ENCODE measurements at regions not wholly inside any gene's neighbourhood (a gene's known extent, or its start where the extent isn't known, plus 50 kb on each side); places are given as distances from the start of the nearest gene placed in this dataset.

DNA sequence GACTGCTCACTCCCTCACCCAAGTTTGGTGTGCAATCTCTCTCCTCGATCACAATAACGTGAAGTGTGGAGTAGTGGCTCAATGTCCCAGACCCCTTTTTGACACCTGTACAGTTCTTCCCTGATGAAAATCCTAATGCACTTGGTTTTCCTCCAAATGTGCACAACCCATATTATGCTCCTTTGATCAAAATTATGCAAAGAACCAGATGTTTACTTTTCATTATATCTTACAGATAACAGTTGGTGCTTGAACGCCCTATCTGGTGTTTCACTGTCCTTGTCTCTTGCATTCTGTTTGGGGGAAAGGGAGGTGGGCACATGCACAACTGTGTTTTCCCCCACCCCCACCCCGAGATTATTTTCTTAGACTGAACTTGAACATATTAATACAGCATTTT, 85.0 kb upstream of the CREB1 start:
- intact Hi-C loops (cut with micrococcal nuclease; ENCODE audit: unreplicated experiment), result no loop called here
- CTCF ChIA-PET, result no interaction called here
- Histone ChIP-seq H3K4me3 (no peak overlapping the region), H3K27ac (no peak overlapping the region), H3F3A (ENCODE audit: insufficient read depth, low read depth) (no peaks in the 10 kb centered on the region), H4K20me1 (ENCODE audit: insufficient read depth) (no peaks in the 10 kb centered on the region), H3K36me3 (ENCODE audit: low read depth) (no peaks in the 10 kb centered on the region), H2AFZ (no peak overlapping the region), H3K79me2 (ENCODE audit: low read depth) (no peaks in the 10 kb centered on the region), H3K27me3 (ENCODE audit: insufficient read depth, low read depth) (no peaks in the 10 kb centered on the region), H3K4me1 (replicated peaks; ENCODE audit: insufficient read depth) (no peaks in the 10 kb centered on the region), H3K4me2 (no peak overlapping the region), H3K9me3 (ENCODE audit: insufficient read depth, low read depth) (no peaks in the 10 kb centered on the region), H3K9me2 (ENCODE audit: insufficient read depth) (no peaks in the 10 kb centered on the region)
- no peak for DNase-seq
- no TSS peak for BruUV-seq (replicated peaks)
- POLR2A ChIA-PET (ENCODE audit: unreplicated experiment), result no interaction called here
- no peak for TF ChIP-seq EZH2 (IDR thresholded peaks at IDR 0.05; ENCODE audit: low read depth)
- TF ChIP-seq, protein P1, sequence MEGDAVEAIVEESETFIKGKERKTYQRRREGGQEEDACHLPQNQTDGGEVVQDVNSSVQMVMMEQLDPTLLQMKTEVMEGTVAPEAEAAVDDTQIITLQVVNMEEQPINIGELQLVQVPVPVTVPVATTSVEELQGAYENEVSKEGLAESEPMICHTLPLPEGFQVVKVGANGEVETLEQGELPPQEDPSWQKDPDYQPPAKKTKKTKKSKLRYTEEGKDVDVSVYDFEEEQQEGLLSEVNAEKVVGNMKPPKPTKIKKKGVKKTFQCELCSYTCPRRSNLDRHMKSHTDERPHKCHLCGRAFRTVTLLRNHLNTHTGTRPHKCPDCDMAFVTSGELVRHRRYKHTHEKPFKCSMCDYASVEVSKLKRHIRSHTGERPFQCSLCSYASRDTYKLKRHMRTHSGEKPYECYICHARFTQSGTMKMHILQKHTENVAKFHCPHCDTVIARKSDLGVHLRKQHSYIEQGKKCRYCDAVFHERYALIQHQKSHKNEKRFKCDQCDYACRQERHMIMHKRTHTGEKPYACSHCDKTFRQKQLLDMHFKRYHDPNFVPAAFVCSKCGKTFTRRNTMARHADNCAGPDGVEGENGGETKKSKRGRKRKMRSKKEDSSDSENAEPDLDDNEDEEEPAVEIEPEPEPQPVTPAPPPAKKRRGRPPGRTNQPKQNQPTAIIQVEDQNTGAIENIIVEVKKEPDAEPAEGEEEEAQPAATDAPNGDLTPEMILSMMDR (conservative IDR thresholded peaks at IDR 0.05), result no peak

- no peak overlapping the region for H3K27ac ChIP-seq
- no peaks in the 10 kb centered on the region for H3K4me1 ChIP-seq (replicated peaks; ENCODE audit: insufficient read depth)
- H3K4me3 ChIP-seq, result no peak overlapping the region
- H2AFZ ChIP-seq, result no peak overlapping the region
- POLR2A ChIA-PET (ENCODE audit: unreplicated experiment), result no interaction called here
- intact Hi-C loops (cut with micrococcal nuclease; ENCODE audit: unreplicated experiment), result no loop called here
- H3K9me3 ChIP-seq (ENCODE audit: insufficient read depth, low read depth), result no peaks in the 10 kb centered on the region
- no peak for DNase-seq
- no peaks in the 10 kb centered on the region for H3K27me3 ChIP-seq (ENCODE audit: insufficient read depth, low read depth)
- no peak for TF ChIP-seq EZH2 (IDR thresholded peaks at IDR 0.05; ENCODE audit: low read depth)
- TF ChIP-seq, protein P1 (conservative IDR thresholded peaks at IDR 0.05), result no peak
- H3K79me2 ChIP-seq (ENCODE audit: low read depth), result no peaks in the 10 kb centered on the region
- no peaks in the 10 kb centered on the region for H4K20me1 ChIP-seq (ENCODE audit: insufficient read depth)
- no peaks in the 10 kb centered on the region for H3K9me2 ChIP-seq (ENCODE audit: insufficient read depth)
- H3F3A ChIP-seq (ENCODE audit: insufficient read depth, low read depth), result no peaks in the 10 kb centered on the region
- CTCF ChIA-PET, result no interaction called here
- H3K4me2 ChIP-seq, result no peak overlapping the region
- no TSS peak for BruUV-seq (replicated peaks)
- no peaks in the 10 kb centered on the region for H3K36me3 ChIP-seq (ENCODE audit: low read depth)
Observed at GRCh38 chr2:207446653-207447052, 83.1 kb upstream of the CREB1 start.

GRCh38 chr2:207448006-207448405, 81.8 kb upstream of the CREB1 start:
- CTCF ChIA-PET, result no interaction called here
- no peak for DNase-seq
- Histone ChIP-seq H3F3A (ENCODE audit: insufficient read depth, low read depth) (no peaks in the 10 kb centered on the region), H3K27me3 (ENCODE audit: insufficient read depth, low read depth) (no peaks in the 10 kb centered on the region), H3K9me3 (ENCODE audit: insufficient read depth, low read depth) (no peaks in the 10 kb centered on the region), H3K4me3 (no peak overlapping the region), H3K27ac (no peak overlapping the region), H2AFZ (no peak overlapping the region), H3K79me2 (ENCODE audit: low read depth) (no peaks in the 10 kb centered on the region), H3K4me1 (replicated peaks; ENCODE audit: insufficient read depth) (no peaks in the 10 kb centered on the region), H3K9me2 (ENCODE audit: insufficient read depth) (no peaks in the 10 kb centered on the region), H4K20me1 (ENCODE audit: insufficient read depth) (no peaks in the 10 kb centered on the region), H3K36me3 (ENCODE audit: low read depth) (no peaks in the 10 kb centered on the region), H3K4me2 (no peak overlapping the region)
- TF ChIP-seq, protein P1 (conservative IDR thresholded peaks at IDR 0.05), result no peak
- no peak for TF ChIP-seq EZH2 (IDR thresholded peaks at IDR 0.05; ENCODE audit: low read depth)
- intact Hi-C loops (cut with micrococcal nuclease; ENCODE audit: unreplicated experiment), result no loop called here
- BruUV-seq (replicated peaks), result no TSS peak
- POLR2A ChIA-PET (ENCODE audit: unreplicated experiment), result no interaction called here

All from PC-9 (cell line).